ENCODE measurements at regions not wholly inside any gene's neighbourhood (a gene's known extent, or its start where the extent isn't known, plus 50 kb on each side); places are given as distances from the start of the nearest gene placed in this dataset.

DNA sequence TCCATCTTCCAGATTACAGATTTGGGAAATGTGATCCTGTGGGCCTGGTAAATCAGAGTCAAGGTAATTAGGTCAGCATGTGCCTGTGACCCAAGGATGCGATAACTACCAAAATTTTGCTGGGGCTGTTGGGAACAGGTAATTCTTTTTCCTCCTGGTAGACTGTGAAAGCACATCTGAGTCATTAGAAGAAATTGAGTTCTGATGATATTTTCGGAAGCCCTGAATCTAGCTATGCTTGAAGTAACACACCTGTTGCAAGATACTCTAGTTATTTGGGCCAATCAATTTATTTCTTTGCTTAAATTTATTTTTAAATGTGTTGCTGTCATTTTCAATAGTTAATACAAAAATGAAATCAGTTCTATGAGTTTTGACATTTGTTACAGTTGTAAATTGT, 903.6 kb downstream of the RPA4 start:
- DNase-seq, result no peak
- no peak overlapping the region for H4K5ac ChIP-seq (ENCODE audit: low read depth, low read length)
- no peak overlapping the region for H2AFZ ChIP-seq (replicated peaks; ENCODE audit: low read length, poor library complexity)

More for the DNA sequence above, 903.6 kb downstream of the RPA4 start:
- Histone ChIP-seq H3K4me1 (ENCODE audit: control insufficient read depth, insufficient read depth, low read length) (no peaks in the 10 kb centered on the region), H3K14ac (replicated peaks; ENCODE audit: low read depth, low read length) (no peak overlapping the region), H2BK20ac (ENCODE audit: low read depth, low read length) (no peak overlapping the region), H3K56ac (ENCODE audit: extremely low read depth, insufficient read depth, low read length) (no peak overlapping the region), H4K20me1 (ENCODE audit: insufficient read depth, low read length) (no peaks in the 10 kb centered on the region), H2BK15ac (ENCODE audit: low read depth, low read length) (no peak overlapping the region), H4K91ac (ENCODE audit: insufficient read depth, low read depth, low read length) (no peak overlapping the region), H3K4me3 (ENCODE audit: insufficient read depth, low read depth, low read length) (no peak overlapping the region), H2BK120ac (ENCODE audit: low read depth, low read length) (no peak overlapping the region), H3K4ac (ENCODE audit: low read depth, low read length) (no peak overlapping the region), H2AK5ac (ENCODE audit: low read depth, low read length) (no peak overlapping the region), H3K4me2 (ENCODE audit: low read depth, low read length) (no peak overlapping the region), H3K9me1 (ENCODE audit: insufficient read depth, low read length) (no peaks in the 10 kb centered on the region), H3K23ac (ENCODE audit: low read depth, low read length) (no peak overlapping the region), H3K36me3 (ENCODE audit: control insufficient read depth, insufficient read depth, low read length) (no peaks in the 10 kb centered on the region), H3K79me1 (ENCODE audit: low read depth in 1 of 2, low read length in 2 of 2) (no peaks in the 10 kb centered on the region), H3K27ac (ENCODE audit: insufficient read depth, low read length) (no peak overlapping the region), H2AK9ac (replicated peaks; ENCODE audit: low read depth, low read length, poor library complexity) (no peak overlapping the region), H3K18ac (ENCODE audit: low read depth, low read length) (no peak overlapping the region), H2BK5ac (ENCODE audit: low read depth, low read length, poor library complexity, severe bottlenecking) (no peak overlapping the region), H4K8ac (ENCODE audit: low read depth in 2 of 2, low read length in 2 of 2) (no peak overlapping the region), H3K9me3 (ENCODE audit: control insufficient read depth, insufficient read depth, low read length) (no peaks in the 10 kb centered on the region), H3K9ac (ENCODE audit: low read depth, low read length) (no peak overlapping the region), H3K27me3 (ENCODE audit: control insufficient read depth, insufficient read depth, low read length) (no peaks in the 10 kb centered on the region)
- WGBS, 2 experiments (ENCODE audit: extremely low coverage in 2 of 2, insufficient read length in 1 of 2), result 80% methylated on average over 1 of the region's 2 CpGs; no CpG with 5 or more reads in 1 of the 2 experiments
- no peak for ATAC-seq (ENCODE audit: low read depth)
- ChIA-PET CTCF (no interaction called here), POLR2A (ENCODE audit: unreplicated experiment) (no interaction called here)
- dilution Hi-C loops (cut with HindIII; ENCODE audit: low sequenced_read_pairs, unreplicated experiment), result no loop called here
- BruUV-seq (replicated peaks), result no TSS peak
- in situ Hi-C loops (cut with MboI; ENCODE audit: low sequenced_read_pairs), result no loop called here
- intact Hi-C loops (cut with micrococcal nuclease), result no loop called here
- TF ChIP-seq MAFK (IDR thresholded peaks at IDR 0.05; ENCODE audit: low read depth, low read length), result no peak
- TF ChIP-seq, protein P1, sequence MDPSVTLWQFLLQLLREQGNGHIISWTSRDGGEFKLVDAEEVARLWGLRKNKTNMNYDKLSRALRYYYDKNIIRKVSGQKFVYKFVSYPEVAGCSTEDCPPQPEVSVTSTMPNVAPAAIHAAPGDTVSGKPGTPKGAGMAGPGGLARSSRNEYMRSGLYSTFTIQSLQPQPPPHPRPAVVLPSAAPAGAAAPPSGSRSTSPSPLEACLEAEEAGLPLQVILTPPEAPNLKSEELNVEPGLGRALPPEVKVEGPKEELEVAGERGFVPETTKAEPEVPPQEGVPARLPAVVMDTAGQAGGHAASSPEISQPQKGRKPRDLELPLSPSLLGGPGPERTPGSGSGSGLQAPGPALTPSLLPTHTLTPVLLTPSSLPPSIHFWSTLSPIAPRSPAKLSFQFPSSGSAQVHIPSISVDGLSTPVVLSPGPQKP (IDR thresholded peaks at IDR 0.05; ENCODE audit: borderline replicate concordance, low read depth, low read length), result no peak
- no peak for TF ChIP-seq FOS (IDR thresholded peaks at IDR 0.05; ENCODE audit: low read depth, low read length)
- TF ChIP-seq CHD1 (IDR thresholded peaks at IDR 0.05; ENCODE audit: low read depth, low read length), result no peak
- no peak for TF ChIP-seq MAZ (IDR thresholded peaks at IDR 0.05; ENCODE audit: borderline replicate concordance, low read depth, low read length)
- no peak for TF ChIP-seq CEBPB (IDR thresholded peaks at IDR 0.05; ENCODE audit: low read depth, low read length)
- TF ChIP-seq RCOR1 (IDR thresholded peaks at IDR 0.05; ENCODE audit: insufficient replicate concordance, low read length), result no peak
- TF ChIP-seq RAD21 (IDR thresholded peaks at IDR 0.05; ENCODE audit: low read length), result no peak
- TF ChIP-seq MXI1 (IDR thresholded peaks at IDR 0.05; ENCODE audit: borderline replicate concordance, low read depth, low read length), result no peak
- TF ChIP-seq SMC3 (IDR thresholded peaks at IDR 0.05; ENCODE audit: low read depth, low read length), result no peak
- TF ChIP-seq NFE2L2 (IDR thresholded peaks at IDR 0.05; ENCODE audit: low read depth, low read length), result no peak
- TF ChIP-seq, protein P2, sequence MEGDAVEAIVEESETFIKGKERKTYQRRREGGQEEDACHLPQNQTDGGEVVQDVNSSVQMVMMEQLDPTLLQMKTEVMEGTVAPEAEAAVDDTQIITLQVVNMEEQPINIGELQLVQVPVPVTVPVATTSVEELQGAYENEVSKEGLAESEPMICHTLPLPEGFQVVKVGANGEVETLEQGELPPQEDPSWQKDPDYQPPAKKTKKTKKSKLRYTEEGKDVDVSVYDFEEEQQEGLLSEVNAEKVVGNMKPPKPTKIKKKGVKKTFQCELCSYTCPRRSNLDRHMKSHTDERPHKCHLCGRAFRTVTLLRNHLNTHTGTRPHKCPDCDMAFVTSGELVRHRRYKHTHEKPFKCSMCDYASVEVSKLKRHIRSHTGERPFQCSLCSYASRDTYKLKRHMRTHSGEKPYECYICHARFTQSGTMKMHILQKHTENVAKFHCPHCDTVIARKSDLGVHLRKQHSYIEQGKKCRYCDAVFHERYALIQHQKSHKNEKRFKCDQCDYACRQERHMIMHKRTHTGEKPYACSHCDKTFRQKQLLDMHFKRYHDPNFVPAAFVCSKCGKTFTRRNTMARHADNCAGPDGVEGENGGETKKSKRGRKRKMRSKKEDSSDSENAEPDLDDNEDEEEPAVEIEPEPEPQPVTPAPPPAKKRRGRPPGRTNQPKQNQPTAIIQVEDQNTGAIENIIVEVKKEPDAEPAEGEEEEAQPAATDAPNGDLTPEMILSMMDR (conservative IDR thresholded peaks at IDR 0.05; ENCODE audit: low read depth, low read length), result no peak
- TF ChIP-seq, protein P3, sequence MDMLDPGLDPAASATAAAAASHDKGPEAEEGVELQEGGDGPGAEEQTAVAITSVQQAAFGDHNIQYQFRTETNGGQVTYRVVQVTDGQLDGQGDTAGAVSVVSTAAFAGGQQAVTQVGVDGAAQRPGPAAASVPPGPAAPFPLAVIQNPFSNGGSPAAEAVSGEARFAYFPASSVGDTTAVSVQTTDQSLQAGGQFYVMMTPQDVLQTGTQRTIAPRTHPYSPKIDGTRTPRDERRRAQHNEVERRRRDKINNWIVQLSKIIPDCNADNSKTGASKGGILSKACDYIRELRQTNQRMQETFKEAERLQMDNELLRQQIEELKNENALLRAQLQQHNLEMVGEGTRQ (IDR thresholded peaks at IDR 0.05; ENCODE audit: low read depth, low read length), result no peak
- no peak for TF ChIP-seq RFX5 (IDR thresholded peaks at IDR 0.05; ENCODE audit: low read depth, low read length)
- no peak for TF ChIP-seq POLR2A (IDR thresholded peaks at IDR 0.05; ENCODE audit: low read depth, low read length)
- no peak for TF ChIP-seq BHLHE40 (IDR thresholded peaks at IDR 0.05; ENCODE audit: low read depth, low read length)
